Stimulated activated CD8-positive, alpha-beta memory T cell treated with anti-CD3 and anti-CD28 coated beads, Interleukin-7, amount 100 ng/mL, for 4 hours (primary cell): ENCODE measurements at regions not wholly inside any gene's neighbourhood (a gene's known extent, or its start where the extent isn't known, plus 50 kb on each side); places are given as distances from the start of the nearest gene placed in this dataset.
"Not testable (repeated sequence)": the region's sequence is repeated elsewhere in the genome, so short reads cannot be mapped to it uniquely, and the experiment has no call there.

Experiments
- DNase-seq, 2 donors: peaks; one replicate each; pipeline ENCODE4 v3.0.0-alpha.2; 2020; ENCODE audit warnings: low read depth in 2 of 2

- DNase-seq, result peak in 1 of 2 donors; percentile 21
Measured at GRCh38 chr2:87075054-87075790, 53.6 kb upstream of the PLGLB1 start.

GRCh38 chr2:87075791-87076252, 54.2 kb upstream of the PLGLB1 start:
- peak; percentile 20 to 55 for DNase-seq

GRCh38 chr2:87076253-87077123, 54.8 kb upstream of the PLGLB1 start:
- peak; percentile 85 to 86 for DNase-seq

- DNase-seq, result not testable (repeated sequence)
Measured at GRCh38 chr2:87077124-87077446, 55.4 kb upstream of the PLGLB1 start.

GRCh38 chr2:87081727-87082126, 60.1 kb upstream of the PLGLB1 start:
- DNase-seq, result not testable (repeated sequence)

GRCh38 chr2:87088079-87088478, 66.4 kb upstream of the PLGLB1 start:
- DNase-seq, result not testable (repeated sequence)

GRCh38 chr2:87089401-87089800, 67.8 kb upstream of the PLGLB1 start:
- DNase-seq, result not testable (repeated sequence)

GRCh38 chr2:87093252-87093651, 71.6 kb upstream of the PLGLB1 start:
- DNase-seq, result not testable (repeated sequence)

GRCh38 chr2:87093937-87094529, 72.4 kb upstream of the PLGLB1 start:
- not testable (repeated sequence) for DNase-seq

- not testable (repeated sequence) for DNase-seq
Measured at GRCh38 chr2:87095804-87096203, 74.2 kb upstream of the PLGLB1 start.

- not testable (repeated sequence) for DNase-seq
Measured at GRCh38 chr2:87128761-87129553, 107.3 kb upstream of the PLGLB1 start.

GRCh38 chr2:87132577-87132976, 110.9 kb upstream of the PLGLB1 start:
- not testable (repeated sequence) for DNase-seq

- DNase-seq, result not testable (repeated sequence)
Measured at GRCh38 chr2:87151835-87152493, 130.3 kb upstream of the PLGLB1 start.

- DNase-seq, result not testable (repeated sequence)
Measured at GRCh38 chr2:87174454-87174853, 152.8 kb upstream of the PLGLB1 start.

GRCh38 chr2:87183373-87183772, 161.7 kb upstream of the PLGLB1 start:
- not testable (repeated sequence) for DNase-seq

- not testable (repeated sequence) for DNase-seq
Measured at GRCh38 chr2:87184260-87184659, 162.6 kb upstream of the PLGLB1 start.

GRCh38 chr2:87189214-87189613, 167.6 kb upstream of the PLGLB1 start:
- DNase-seq, result not testable (repeated sequence)

GRCh38 chr2:87193336-87193735, 171.7 kb upstream of the PLGLB1 start:
- not testable (repeated sequence) for DNase-seq

- not testable (repeated sequence) for DNase-seq
Measured at GRCh38 chr2:87194254-87194999, 172.8 kb upstream of the PLGLB1 start.
